HCT116 (cell line): ENCODE measurements at regions not wholly inside any gene's neighbourhood (a gene's known extent, or its start where the extent isn't known, plus 50 kb on each side); places are given as distances from the start of the nearest gene placed in this dataset.

Source experiments
- CEBPB ChIP-seq: IDR thresholded peaks from 2 replicates; pipeline ENCODE4 v1.6.1; 2012; ENCODE audit warnings: low read depth
- CTCF ChIP-seq, 3 experiments: fragments of 200-600 bp in 1 of 3; sonication (generic) in 1 of 3; IDR thresholded peaks in 2 of 3; conservative IDR thresholded peaks in 1 of 3; 2 replicates each; pipeline ENCODE4 v1.5.1; 2012 to 2017; ENCODE audit warnings: low read depth in 2 of 3, low read length in 2 of 3, antibody characterized with exemption in 1 of 3, borderline replicate concordance in 1 of 3, control low read depth in 1 of 3, mild to moderate bottlenecking in 1 of 3, mixed read lengths in 1 of 3, mixed run types in 1 of 3, moderate library complexity in 1 of 3; ENCODE audit not compliant: insufficient read depth in 1 of 3
- EZH2phosphoT487 ChIP-seq: fragments of 200-600 bp; IDR thresholded peaks from 2 replicates; pipeline ENCODE4 v1.6.1; 2018; ENCODE audit warnings: antibody characterized with exemption, borderline replicate concordance
- FOSL1 ChIP-seq: IDR thresholded peaks from 2 replicates; pipeline ENCODE4 v1.6.1; 2012; ENCODE audit warnings: low read depth
- POLR2A ChIP-seq: IDR thresholded peaks from 2 replicates; pipeline ENCODE4 v1.7.0; 2011; ENCODE audit warnings: borderline replicate concordance; ENCODE audit not compliant: insufficient read depth, insufficient read length; ENCODE audit errors: extremely low read depth
- POLR2AphosphoS5 ChIP-seq: IDR thresholded peaks from 2 replicates; pipeline ENCODE4 v1.6.1; 2011; ENCODE audit warnings: mild to moderate bottlenecking, low read depth, low read length, moderate library complexity
- RAD21 ChIP-seq: IDR thresholded peaks from 2 replicates; pipeline ENCODE4 v1.6.1; 2012; ENCODE audit warnings: low read depth, mild to moderate bottlenecking
- REST ChIP-seq: IDR thresholded peaks from 2 replicates; pipeline ENCODE4 v1.6.1; 2012; ENCODE audit warnings: low read depth
- SIN3A ChIP-seq: IDR thresholded peaks from 2 replicates; pipeline ENCODE4 v1.6.1; 2012; ENCODE audit warnings: low read depth
- YY1 ChIP-seq: IDR thresholded peaks from 2 replicates; pipeline ENCODE4 v1.6.1; 2011; ENCODE audit warnings: low read length, low read depth, moderate library complexity, mild to moderate bottlenecking; ENCODE audit not compliant: insufficient replicate concordance; ENCODE audit errors: extremely low read depth
- ZBTB33 ChIP-seq: IDR thresholded peaks from 2 replicates; pipeline ENCODE4 v1.6.1; 2011; ENCODE audit warnings: mild to moderate bottlenecking, low read length, moderate library complexity; ENCODE audit not compliant: insufficient replicate concordance; ENCODE audit errors: extremely low read depth

GRCh38 chr7:109696723-109697122, 1127.0 kb downstream of the DNAJB9 start:
- TF ChIP-seq EZH2phosphoT487: no peak
- no peak for TF ChIP-seq SIN3A
- no peak for TF ChIP-seq POLR2AphosphoS5
- TF ChIP-seq RAD21: no peak
- TF ChIP-seq POLR2A: no peak
- TF ChIP-seq CTCF (IDR thresholded peaks at IDR 0.05 in 2 of 3, conservative IDR thresholded peaks at IDR 0.05 in 1 of 3; ENCODE audit: borderline replicate concordance in 1 of 3, insufficient read depth in 1 of 3, low read depth in 2 of 3, low read length in 2 of 3): no peak
- TF ChIP-seq FOSL1: no peak
- TF ChIP-seq ZBTB33: no peak
- no peak for TF ChIP-seq REST
- TF ChIP-seq CEBPB: no peak
- TF ChIP-seq YY1: no peak
